Thoracic aorta (tissue), 2 donors: ENCODE measurements at regions not wholly inside any gene's neighbourhood (a gene's known extent, or its start where the extent isn't known, plus 50 kb on each side); places are given as distances from the start of the nearest gene placed in this dataset.

Experiments
- ATAC-seq: fragments of 150-250 bp; one replicate; pipeline ENCODE4 v1.8.0; 2017; ENCODE audit warnings: low read depth; ENCODE audit not compliant: insufficient number of reproducible peaks, low FRiP score
- DNase-seq: peaks from one replicate; pipeline ENCODE4 v3.0.0-alpha.2; 2020; ENCODE audit warnings: low spot score
- H3K27ac ChIP-seq, 2 donors: fragments of 200-600 bp; sonication (generic); 1 replicate in 1 of 2; 2 replicates in 1 of 2; pipeline ENCODE4 v1.5.1; 2016; ENCODE audit warnings: mild to moderate bottlenecking in 2 of 2, moderate library complexity in 2 of 2
- H3K27me3 ChIP-seq: fragments of 200-600 bp; sonication (generic); replicated peaks from 2 replicates; pipeline ENCODE4 v1.6.0; 2016; ENCODE audit warnings: mild to moderate bottlenecking; ENCODE audit not compliant: insufficient read depth
- H3K36me3 ChIP-seq: fragments of 200-600 bp; sonication (generic); one replicate; pipeline ENCODE4 v1.5.1; 2016
- H3K4me1 ChIP-seq, 2 donors: fragments of 200-600 bp; sonication (generic); 1 replicate in 1 of 2; 2 replicates in 1 of 2; pipeline versions ENCODE4 v1.5.1 to v1.6.0; 2016; ENCODE audit warnings: low read depth in 2 of 2, mild to moderate bottlenecking in 1 of 2; ENCODE audit not compliant: control insufficient read depth in 1 of 2
- H3K4me3 ChIP-seq: fragments of 200-600 bp; sonication (generic); 2 replicates; pipeline ENCODE4 v1.5.1; 2016; ENCODE audit warnings: mild to moderate bottlenecking
- H3K9me3 ChIP-seq: fragments of 200-600 bp; sonication (generic); 2 replicates; pipeline ENCODE4 v1.5.1; 2016
- CTCF ChIP-seq: fragments of 200-600 bp; sonication (generic); IDR thresholded peaks from one replicate; pipeline ENCODE4 v1.5.1; 2019; ENCODE audit warnings: antibody characterized with exemption

- DNase-seq = no peak
- H3K9me3 ChIP-seq = no peaks in the 10 kb centered on the region
- H3K4me3 ChIP-seq = no peak overlapping the region
- ATAC-seq = no peak
- H3K27ac ChIP-seq = no peak overlapping the region
- H3K36me3 ChIP-seq = no peaks in the 10 kb centered on the region
- peaks cover 9 to 24% of the 10 kb centered on the region in 2 donors for H3K4me1 ChIP-seq
- H3K27me3 ChIP-seq = no peaks in the 10 kb centered on the region
- no peak for TF ChIP-seq CTCF
Measured at GRCh38 chr2:217097346-217097745, 237.5 kb upstream of the TNP1 start.

GRCh38 chr2:217096474-217097225 is 236.8 kb upstream of the TNP1 start:
- no peak for DNase-seq
- Histone ChIP-seq H3K36me3 (no peaks in the 10 kb centered on the region), H3K4me3 (no peak overlapping the region), H3K4me1 (peaks cover 9 to 26% of the 10 kb centered on the region in 2 donors), H3K27me3 (no peaks in the 10 kb centered on the region), H3K9me3 (no peaks in the 10 kb centered on the region), H3K27ac (no peak overlapping the region)
- ATAC-seq = no peak
- TF ChIP-seq CTCF = no peak

DNA sequence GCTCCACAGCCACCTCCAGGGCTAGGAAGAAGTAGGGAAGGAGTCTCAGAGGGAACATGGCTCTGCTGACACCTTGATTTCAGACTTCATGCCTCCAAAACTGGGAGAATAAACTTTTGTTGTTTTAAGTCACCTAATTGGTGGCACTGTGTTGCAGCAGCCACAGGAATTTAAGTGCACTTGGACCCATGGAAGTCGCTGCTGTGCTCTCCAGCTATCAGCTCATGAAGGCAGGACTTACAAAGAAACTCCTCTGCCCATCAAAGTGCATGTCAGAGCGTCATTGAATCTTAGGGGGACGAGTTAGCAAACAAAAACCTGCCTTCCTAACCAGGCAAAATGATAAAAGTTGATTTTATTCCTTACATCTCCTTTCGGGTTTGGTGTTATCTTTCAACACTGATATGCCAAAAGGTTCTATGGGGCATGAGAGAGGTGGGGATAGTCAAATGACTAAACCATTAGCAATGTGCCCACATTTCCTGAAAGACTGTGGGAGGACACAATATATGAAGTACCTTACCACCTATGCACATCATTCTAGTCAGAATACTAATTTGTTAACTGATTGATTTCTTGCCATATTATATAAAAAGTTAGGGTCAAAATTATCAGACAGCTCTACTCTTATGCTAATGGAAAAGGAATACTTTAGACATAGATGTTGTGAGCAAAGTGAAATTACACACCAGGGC is 235.8 kb upstream of the TNP1 start:
- H3K4me1 ChIP-seq = peaks cover 9 to 26% of the 10 kb centered on the region in 2 donors
- H3K27me3 ChIP-seq = no peaks in the 10 kb centered on the region
- ATAC-seq (no peak), DNase-seq (no peak)
- no peak overlapping the region for H3K27ac ChIP-seq
- H3K4me3 ChIP-seq = no peak overlapping the region
- H3K9me3 ChIP-seq = no peaks in the 10 kb centered on the region
- no peaks in the 10 kb centered on the region for H3K36me3 ChIP-seq
- TF ChIP-seq CTCF = no peak

- ATAC-seq = no peak
- no peak overlapping the region for H3K27ac ChIP-seq
Measured at GRCh38 chr2:217092710-217093379, 233.0 kb upstream of the TNP1 start.

More at GRCh38 chr2:217092710-217093379, 233.0 kb upstream of the TNP1 start:
- Histone ChIP-seq H3K27me3 (no peaks in the 10 kb centered on the region), H3K36me3 (no peaks in the 10 kb centered on the region), H3K9me3 (no peaks in the 10 kb centered on the region), H3K4me3 (no peak overlapping the region), H3K4me1 (peaks cover 0 to 9% of the 10 kb centered on the region in 2 donors)
- TF ChIP-seq CTCF = no peak
- DNase-seq = no peak
